GM19372 (cell line): ENCODE measurements at regions not wholly inside any gene's neighbourhood (a gene's known extent, or its start where the extent isn't known, plus 50 kb on each side); places are given as distances from the start of the nearest gene placed in this dataset.
"Not testable (repeated sequence)": the region's sequence is repeated elsewhere in the genome, so short reads cannot be mapped to it uniquely, and the experiment has no call there.

Experiments
- ATAC-seq: cut with Tn5 transposase; IDR thresholded peaks from one replicate; pipeline ENCODE4 v1.9.1; 2021; ENCODE audit warnings: mild to moderate bottlenecking, low read depth, moderate library complexity; ENCODE audit not compliant: unreplicated experiment

DNA sequence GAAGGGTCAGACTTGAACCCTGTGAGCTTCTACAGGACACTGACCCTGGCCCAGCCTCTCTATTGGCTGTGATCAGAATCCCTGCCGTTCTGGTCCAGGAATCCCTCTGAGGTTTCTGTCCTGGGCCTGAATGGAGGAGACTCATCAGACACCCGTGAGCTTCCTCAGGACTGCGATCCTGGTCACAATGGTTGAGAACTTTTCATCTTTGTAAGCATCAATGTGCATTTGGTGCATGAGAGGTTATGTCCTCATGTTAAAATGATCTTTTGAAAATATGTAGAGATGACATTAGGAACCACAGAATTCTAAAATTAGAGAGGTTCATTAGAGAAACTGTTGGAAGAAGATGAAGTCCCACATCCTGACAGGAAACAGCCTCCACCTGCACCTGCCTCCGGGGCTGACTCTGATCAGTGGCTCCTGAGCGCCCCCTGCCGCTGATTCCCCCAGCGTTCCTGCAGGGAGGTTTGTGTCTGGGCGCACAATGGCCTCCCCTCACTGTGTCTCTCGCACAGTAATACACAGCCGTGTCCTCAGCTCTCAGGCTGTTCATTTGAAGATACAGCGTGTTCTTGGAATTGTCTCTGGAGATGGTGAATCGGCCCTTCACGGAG is 1148.2 kb downstream of the TMEM121 start:
- not testable (repeated sequence) for ATAC-seq

DNA sequence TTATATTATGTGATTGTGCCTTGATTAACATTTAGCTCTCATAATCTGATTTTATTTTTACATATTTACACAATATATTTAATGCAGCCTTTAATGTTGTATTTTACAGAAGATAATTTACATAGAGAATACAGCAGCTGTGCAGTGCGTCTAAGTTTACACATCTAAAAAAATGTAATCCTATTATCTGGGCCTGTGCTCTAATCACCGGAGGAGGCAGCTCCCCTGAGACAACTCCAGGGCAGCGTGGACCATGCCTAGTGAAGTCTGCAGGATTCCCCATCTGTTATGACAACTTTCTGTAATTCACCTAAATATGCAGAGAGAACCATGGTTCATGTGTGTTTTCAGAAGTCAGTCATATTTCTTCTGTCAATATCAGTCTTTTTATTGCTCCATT is 1149.3 kb downstream of the TMEM121 start:
- ATAC-seq, result not testable (repeated sequence)

DNA sequence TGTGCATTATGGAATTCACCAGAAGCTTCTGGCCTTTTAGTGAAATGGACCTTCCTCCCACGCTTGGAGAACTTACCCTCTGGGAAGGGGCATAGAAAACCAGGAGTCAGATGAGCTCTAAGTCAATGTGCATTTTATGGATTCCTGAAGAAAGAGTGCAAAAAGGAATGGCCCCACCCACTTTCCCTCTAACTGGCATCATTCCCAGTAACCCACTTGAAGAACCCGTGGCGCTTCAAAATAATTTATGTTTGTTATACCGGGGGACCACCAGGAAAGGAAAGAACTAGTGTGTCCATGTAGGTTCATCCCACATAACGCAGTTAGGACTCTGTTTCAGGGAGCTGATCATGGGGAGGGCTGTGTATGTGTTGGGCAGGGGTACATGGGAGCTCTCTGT is 1153.4 kb downstream of the TMEM121 start:
- ATAC-seq, result no peak

DNA sequence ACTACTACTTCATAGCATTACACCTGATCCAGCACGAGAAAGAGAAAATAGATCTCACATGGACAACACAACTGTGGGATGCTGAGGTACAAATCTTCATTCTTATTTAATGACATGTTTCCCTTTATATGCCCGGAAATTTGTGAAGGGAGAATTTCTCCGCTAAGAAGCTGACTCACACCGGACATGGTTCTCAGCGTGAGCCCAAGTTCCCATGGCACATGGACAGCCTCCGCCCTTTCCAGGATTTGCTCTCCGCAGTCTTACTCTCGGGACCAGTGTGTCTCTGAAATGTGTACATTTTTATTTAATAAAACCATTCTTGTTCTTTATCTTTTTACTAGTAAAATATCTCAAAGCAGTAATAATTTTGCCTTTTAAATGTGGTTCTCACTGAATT is 1154.8 kb downstream of the TMEM121 start:
- ATAC-seq, result no peak

- ATAC-seq, result no peak
Measured at GRCh38 chr14:106681568-106681967, 1155.2 kb downstream of the TMEM121 start.

DNA sequence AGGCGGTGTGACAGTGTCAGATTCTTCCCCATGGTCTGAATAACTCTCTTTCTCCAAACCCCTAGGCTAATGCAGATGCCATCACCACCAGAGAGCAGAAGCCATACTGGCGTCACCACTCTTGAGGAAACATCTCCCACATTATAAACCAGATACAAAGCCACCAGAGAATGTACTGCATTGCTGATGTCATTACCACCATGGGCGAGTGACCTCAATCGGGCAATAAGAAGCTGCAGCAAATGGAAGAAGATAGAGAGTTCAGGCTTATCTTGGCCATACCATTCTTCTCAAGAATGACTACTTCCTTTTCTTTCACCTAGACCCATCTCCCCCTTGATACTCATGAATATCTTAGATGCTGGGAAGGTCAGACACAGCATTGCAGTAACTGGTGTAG is 1157.2 kb downstream of the TMEM121 start:
- ATAC-seq, result no peak

GRCh38 chr14:106686533-106686932 is 1160.2 kb downstream of the TMEM121 start:
- no peak for ATAC-seq

GRCh38 chr14:106690333-106690891 is 1164.0 kb downstream of the TMEM121 start:
- no peak for ATAC-seq

- ATAC-seq, result peak; percentile 58
Measured at GRCh38 chr14:106691601-106692291, 1165.4 kb downstream of the TMEM121 start.

- peak; percentile 46 for ATAC-seq
Measured at GRCh38 chr14:106694638-106695393, 1168.4 kb downstream of the TMEM121 start.

GRCh38 chr14:106698620-106699267 is 1172.4 kb downstream of the TMEM121 start:
- not testable (repeated sequence) for ATAC-seq

DNA sequence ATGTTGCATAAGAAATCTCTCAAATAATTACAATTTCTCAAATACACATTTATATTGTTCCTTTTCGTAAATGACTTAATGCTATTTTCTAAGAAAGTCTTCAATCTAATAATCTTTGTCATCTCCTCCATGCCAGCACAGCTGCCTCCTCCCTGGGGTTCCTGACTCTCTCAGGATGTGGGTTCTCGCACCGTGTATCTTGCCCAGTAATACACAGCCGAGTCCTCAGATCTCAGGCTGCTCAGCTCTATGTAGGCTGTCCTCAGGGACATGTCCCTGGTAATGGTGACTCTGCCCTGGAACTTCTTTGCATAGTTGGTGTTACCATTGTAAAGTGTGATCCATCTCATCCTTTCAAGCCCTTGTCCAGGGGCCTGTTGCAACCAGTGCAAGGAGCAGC is 1177.3 kb downstream of the TMEM121 start:
- not testable (repeated sequence) for ATAC-seq

GRCh38 chr14:106706488-106706887 is 1180.1 kb downstream of the TMEM121 start:
- ATAC-seq, result not testable (repeated sequence)

GRCh38 chr14:106710187-106710586 is 1183.8 kb downstream of the TMEM121 start:
- ATAC-seq, result not testable (repeated sequence)

GRCh38 chr14:106712513-106712912 is 1186.1 kb downstream of the TMEM121 start:
- ATAC-seq, result not testable (repeated sequence)

GRCh38 chr14:106714446-106715428 is 1188.4 kb downstream of the TMEM121 start:
- not testable (repeated sequence) for ATAC-seq

DNA sequence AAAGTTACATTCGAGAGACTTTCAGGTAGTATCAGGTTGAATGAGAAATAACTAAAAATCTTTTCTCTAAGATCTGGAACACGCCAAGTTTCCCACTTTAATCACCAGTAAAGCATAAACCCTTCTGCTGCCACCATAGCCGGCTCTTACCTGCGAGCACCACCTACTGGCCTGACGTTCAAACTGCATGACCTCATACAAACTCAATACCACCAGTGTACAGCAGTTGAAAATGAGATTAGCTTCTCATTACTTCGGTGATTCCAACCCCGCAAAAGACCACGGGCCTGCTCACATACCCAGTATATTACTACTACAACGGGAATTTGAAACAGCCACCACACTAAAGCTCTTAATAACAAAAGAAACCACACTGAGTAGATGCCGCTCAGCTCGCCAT is 1191.2 kb downstream of the TMEM121 start:
- not testable (repeated sequence) for ATAC-seq

GRCh38 chr14:106719880-106720279 is 1193.5 kb downstream of the TMEM121 start:
- ATAC-seq, result not testable (repeated sequence)

DNA sequence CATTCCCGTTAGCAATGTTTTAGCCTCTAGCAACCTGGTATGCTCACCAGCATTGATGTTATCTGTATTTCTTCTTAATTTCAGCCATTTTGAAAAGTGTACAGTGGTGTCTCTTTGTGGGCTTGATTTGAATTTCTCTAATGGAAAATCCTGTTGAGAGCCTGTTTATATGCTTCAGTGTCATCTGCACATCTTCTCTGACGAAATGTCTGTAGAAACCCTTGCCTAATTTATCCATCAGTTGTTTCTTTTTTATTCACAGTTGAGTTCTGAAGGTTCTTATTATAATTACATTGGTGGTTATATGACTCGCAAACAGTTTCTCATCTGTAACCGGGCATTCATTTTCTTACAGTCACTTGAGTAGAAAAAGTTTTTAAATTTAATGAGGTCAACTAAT is 1195.5 kb downstream of the TMEM121 start:
- not testable (repeated sequence) for ATAC-seq
